HL-60 (cell line): ENCODE measurements at regions not wholly inside any gene's neighbourhood (a gene's known extent, or its start where the extent isn't known, plus 50 kb on each side); places are given as distances from the start of the nearest gene placed in this dataset.

ENCODE experiments used
- DNase-seq, 2 experiments: peaks; one replicate each; pipeline ENCODE4 v3.0.0-alpha.2; 2010 to 2020; ENCODE audit warnings: low read depth in 1 of 2, low spot score in 1 of 2
- H3K27ac ChIP-seq: fragments of 250-450 bp; sonication (Bioruptor Pico); replicated peaks from 2 replicates; pipeline ENCODE4 v1.5.1; 2020; ENCODE audit warnings: mild to moderate bottlenecking, moderate library complexity
- H3K27me3 ChIP-seq: fragments of 250-450 bp; sonication (Bioruptor Pico); 2 replicates; pipeline ENCODE4 v1.5.1; 2021; ENCODE audit warnings: mild to moderate bottlenecking, moderate library complexity; ENCODE audit not compliant: insufficient read depth, poor library complexity, severe bottlenecking
- H3K4me3 ChIP-seq: replicated peaks from 2 replicates; pipeline ENCODE4 v1.5.1; 2011; ENCODE audit warnings: mild to moderate bottlenecking, control low read depth, low read length; ENCODE audit not compliant: insufficient read depth
- GABPA ChIP-seq: IDR thresholded peaks from 2 replicates; pipeline ENCODE4 v1.6.1; 2012; ENCODE audit warnings: low read depth
- POLR2AphosphoS5 ChIP-seq: IDR thresholded peaks from 2 replicates; pipeline ENCODE4 v1.6.1; 2012; ENCODE audit warnings: low read depth
- SPI1 ChIP-seq: IDR thresholded peaks from 2 replicates; pipeline ENCODE4 v1.6.1; 2012; ENCODE audit warnings: low read depth, mild to moderate bottlenecking, borderline replicate concordance
- TF ChIP-seq, protein P1 (sequence below): IDR thresholded peaks from one replicate; pipeline ENCODE4 v1.5.1; 2011; ENCODE audit warnings: low read length, control low read depth, inconsistent platforms; ENCODE audit not compliant: insufficient read depth
- TF ChIP-seq, protein P2 (sequence below): IDR thresholded peaks from 2 replicates; pipeline ENCODE4 v1.6.1; 2012; ENCODE audit warnings: low read depth; ENCODE audit not compliant: insufficient replicate concordance

DNA sequence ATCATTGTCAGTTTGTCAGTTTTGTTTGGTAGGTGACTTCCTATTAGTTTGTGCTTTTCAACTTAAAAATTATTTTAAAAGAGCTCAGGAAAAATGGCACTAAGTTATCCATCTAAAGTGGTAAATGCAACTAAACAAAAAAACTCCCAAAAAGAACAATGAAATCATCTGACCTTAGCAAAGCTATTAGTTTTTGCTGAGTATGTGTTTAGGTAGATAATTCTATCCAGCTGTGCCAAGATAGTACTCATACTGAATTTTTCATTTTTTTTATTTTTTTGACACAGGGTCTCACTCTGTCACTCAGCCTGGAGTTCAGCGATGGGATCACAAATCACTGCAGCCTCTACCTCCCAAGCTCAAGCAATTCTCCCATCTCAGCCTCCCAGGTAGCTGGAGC, 645.3 kb downstream of the TBC1D4 start:
- Histone ChIP-seq H3K4me3 (no peak overlapping the region), H3K27ac (no peak overlapping the region), H3K27me3 (no peaks in the 10 kb centered on the region)
- no peak for DNase-seq
- TF ChIP-seq, protein P1, sequence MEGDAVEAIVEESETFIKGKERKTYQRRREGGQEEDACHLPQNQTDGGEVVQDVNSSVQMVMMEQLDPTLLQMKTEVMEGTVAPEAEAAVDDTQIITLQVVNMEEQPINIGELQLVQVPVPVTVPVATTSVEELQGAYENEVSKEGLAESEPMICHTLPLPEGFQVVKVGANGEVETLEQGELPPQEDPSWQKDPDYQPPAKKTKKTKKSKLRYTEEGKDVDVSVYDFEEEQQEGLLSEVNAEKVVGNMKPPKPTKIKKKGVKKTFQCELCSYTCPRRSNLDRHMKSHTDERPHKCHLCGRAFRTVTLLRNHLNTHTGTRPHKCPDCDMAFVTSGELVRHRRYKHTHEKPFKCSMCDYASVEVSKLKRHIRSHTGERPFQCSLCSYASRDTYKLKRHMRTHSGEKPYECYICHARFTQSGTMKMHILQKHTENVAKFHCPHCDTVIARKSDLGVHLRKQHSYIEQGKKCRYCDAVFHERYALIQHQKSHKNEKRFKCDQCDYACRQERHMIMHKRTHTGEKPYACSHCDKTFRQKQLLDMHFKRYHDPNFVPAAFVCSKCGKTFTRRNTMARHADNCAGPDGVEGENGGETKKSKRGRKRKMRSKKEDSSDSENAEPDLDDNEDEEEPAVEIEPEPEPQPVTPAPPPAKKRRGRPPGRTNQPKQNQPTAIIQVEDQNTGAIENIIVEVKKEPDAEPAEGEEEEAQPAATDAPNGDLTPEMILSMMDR = no peak
- no peak for TF ChIP-seq GABPA
- TF ChIP-seq SPI1 = no peak
- no peak for TF ChIP-seq POLR2AphosphoS5
- TF ChIP-seq, protein P2, sequence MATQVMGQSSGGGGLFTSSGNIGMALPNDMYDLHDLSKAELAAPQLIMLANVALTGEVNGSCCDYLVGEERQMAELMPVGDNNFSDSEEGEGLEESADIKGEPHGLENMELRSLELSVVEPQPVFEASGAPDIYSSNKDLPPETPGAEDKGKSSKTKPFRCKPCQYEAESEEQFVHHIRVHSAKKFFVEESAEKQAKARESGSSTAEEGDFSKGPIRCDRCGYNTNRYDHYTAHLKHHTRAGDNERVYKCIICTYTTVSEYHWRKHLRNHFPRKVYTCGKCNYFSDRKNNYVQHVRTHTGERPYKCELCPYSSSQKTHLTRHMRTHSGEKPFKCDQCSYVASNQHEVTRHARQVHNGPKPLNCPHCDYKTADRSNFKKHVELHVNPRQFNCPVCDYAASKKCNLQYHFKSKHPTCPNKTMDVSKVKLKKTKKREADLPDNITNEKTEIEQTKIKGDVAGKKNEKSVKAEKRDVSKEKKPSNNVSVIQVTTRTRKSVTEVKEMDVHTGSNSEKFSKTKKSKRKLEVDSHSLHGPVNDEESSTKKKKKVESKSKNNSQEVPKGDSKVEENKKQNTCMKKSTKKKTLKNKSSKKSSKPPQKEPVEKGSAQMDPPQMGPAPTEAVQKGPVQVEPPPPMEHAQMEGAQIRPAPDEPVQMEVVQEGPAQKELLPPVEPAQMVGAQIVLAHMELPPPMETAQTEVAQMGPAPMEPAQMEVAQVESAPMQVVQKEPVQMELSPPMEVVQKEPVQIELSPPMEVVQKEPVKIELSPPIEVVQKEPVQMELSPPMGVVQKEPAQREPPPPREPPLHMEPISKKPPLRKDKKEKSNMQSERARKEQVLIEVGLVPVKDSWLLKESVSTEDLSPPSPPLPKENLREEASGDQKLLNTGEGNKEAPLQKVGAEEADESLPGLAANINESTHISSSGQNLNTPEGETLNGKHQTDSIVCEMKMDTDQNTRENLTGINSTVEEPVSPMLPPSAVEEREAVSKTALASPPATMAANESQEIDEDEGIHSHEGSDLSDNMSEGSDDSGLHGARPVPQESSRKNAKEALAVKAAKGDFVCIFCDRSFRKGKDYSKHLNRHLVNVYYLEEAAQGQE = no peak

DNA sequence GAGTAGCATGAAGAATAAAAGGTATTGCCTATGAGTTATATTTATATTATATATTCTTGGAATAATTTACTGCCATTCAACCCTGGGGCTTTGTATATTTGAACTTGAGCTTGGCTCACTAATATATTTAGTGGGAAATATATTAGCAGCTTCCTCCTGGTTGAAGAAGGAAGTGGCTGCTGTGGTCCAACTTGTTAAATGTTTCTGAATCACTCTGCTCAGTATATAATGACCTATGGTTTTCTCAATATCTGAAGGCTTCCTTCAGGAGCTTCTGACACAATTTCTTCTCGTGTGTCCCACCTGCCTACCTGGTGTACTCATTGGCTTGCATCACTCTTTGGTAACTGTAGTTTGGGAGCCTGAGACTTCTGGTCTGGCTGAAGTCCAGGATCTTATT, 646.4 kb downstream of the TBC1D4 start:
- H3K27ac ChIP-seq = no peak overlapping the region
- TF ChIP-seq GABPA (no peak), SPI1 (no peak), POLR2AphosphoS5 (no peak)
- TF ChIP-seq, protein P2 = no peak
- TF ChIP-seq, protein P1 = no peak
- no peaks in the 10 kb centered on the region for H3K27me3 ChIP-seq
- DNase-seq = no peak
- no peak overlapping the region for H3K4me3 ChIP-seq

DNA sequence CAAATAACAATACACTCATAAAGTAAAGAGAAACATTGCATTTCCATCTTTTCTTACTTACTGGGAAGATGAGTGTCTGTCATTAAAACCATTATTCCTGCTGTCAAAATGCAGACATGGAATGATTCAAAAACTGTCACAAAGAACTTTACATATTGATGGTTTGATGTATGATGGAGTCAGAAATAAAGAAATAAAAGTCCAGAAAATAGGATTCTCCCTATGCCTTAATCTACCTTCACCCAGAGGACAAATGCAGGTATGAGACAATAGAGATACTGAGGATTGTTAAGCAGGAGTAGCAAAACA, 656.1 kb downstream of the TBC1D4 start:
- DNase-seq = no peak
- H3K27me3 ChIP-seq = no peaks in the 10 kb centered on the region
- no peak overlapping the region for H3K27ac ChIP-seq
- no peak overlapping the region for H3K4me3 ChIP-seq
- TF ChIP-seq GABPA (no peak), POLR2AphosphoS5 (no peak)

DNA sequence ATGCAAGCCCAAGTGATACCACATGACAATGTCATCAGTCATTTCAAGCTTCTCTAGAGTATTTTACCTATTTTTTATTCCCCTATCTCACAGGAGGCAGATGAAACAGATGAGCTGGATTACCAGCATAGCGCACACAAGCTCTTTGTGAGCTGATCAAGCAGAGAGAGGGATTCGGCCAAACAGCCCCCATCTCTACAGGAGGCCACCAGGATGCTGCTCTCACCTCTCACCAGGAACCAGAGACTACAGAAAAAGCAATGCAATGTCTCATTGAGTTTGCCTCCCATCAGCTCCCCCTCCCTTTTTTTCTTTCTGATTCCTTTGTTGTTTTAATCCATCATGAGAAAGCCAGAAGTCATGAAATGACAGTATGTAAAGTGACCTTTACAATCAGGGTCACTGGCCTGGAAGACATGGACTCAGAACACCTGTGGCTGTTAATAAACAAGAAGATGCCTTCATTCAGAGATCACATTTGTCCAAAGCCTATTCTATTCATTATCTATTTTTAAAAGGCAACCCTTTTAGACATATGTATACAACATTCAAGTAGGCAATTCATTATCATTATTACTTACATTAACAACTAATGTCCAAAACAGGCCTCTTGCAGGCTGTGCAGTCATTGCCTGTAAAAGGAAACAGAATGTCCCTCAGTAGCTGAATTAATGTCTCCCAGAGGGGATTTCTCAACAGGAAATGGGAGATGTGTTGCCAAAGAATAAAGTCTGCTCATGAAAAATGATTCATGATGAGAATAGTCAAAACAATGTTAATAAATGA, 656.6 kb downstream of the TBC1D4 start:
- H3K4me3 ChIP-seq = no peak overlapping the region
- H3K27ac ChIP-seq = no peak overlapping the region
- TF ChIP-seq GABPA = no peak
- TF ChIP-seq POLR2AphosphoS5 = no peak
- TF ChIP-seq, protein P2 = no peak
- TF ChIP-seq, protein P1 = no peak
- TF ChIP-seq SPI1 = no peak
- DNase-seq = no peak
- no peaks in the 10 kb centered on the region for H3K27me3 ChIP-seq
